Activated naive CD8-positive, alpha-beta T cell (primary cell): ENCODE measurements at regions not wholly inside any gene's neighbourhood (a gene's known extent, or its start where the extent isn't known, plus 50 kb on each side); places are given as distances from the start of the nearest gene placed in this dataset.

ENCODE experiments used
- H3K27ac Mint-ChIP-seq: one replicate; pipeline ENCODE4 v1.8.0; 2021; ENCODE audit warnings: mixed read lengths
- H3K27me3 Mint-ChIP-seq: one replicate; pipeline ENCODE4 v1.8.0; 2021; ENCODE audit warnings: mixed read lengths
- H3K36me3 Mint-ChIP-seq: one replicate; pipeline ENCODE4 v1.8.0; 2021; ENCODE audit warnings: mixed read lengths
- H3K4me1 Mint-ChIP-seq: one replicate; pipeline ENCODE4 v1.8.0; 2021; ENCODE audit warnings: low read depth, mixed read lengths
- H3K4me3 Mint-ChIP-seq: one replicate; pipeline ENCODE4 v1.8.0; 2021; ENCODE audit warnings: mild to moderate bottlenecking, mixed read lengths
- H3K9me3 Mint-ChIP-seq: one replicate; pipeline ENCODE4 v1.8.0; 2021; ENCODE audit warnings: low read depth, mixed read lengths

- Mint-ChIP-seq H3K27ac (no peak overlapping the region), H3K27me3 (peaks cover 6% of the 10 kb centered on the region), H3K9me3 (no peaks in the 10 kb centered on the region), H3K4me3 (no peak overlapping the region), H3K4me1 (no peaks in the 10 kb centered on the region), H3K36me3 (no peaks in the 10 kb centered on the region)
These were observed 63.6 kb downstream of the NUDT12 start for GRCh38 chr5:103498800-103499551.

DNA sequence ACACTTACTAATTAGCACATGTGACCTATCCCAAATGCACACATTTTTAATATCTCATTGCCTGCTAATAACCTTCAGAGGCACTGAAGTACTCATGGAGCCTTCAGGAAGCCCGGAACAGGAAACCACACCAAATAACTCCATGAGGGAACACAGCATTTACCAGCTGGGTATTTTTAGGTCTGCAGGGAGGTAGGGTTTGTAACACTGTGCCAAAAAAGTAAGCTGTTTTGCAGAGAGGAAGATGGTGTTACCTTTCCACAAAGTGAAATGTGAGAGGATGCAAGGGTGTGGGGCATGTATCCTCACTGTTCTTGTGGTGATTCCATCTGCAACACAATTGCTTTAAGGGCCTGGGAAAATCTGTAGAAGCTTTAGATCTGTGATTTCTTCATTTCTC, 64.4 kb downstream of the NUDT12 start:
- H3K27ac Mint-ChIP-seq = no peak overlapping the region
- no peaks in the 10 kb centered on the region for H3K9me3 Mint-ChIP-seq
- H3K4me1 Mint-ChIP-seq = no peaks in the 10 kb centered on the region
- H3K27me3 Mint-ChIP-seq = peaks cover 8% of the 10 kb centered on the region
- no peaks in the 10 kb centered on the region for H3K36me3 Mint-ChIP-seq
- no peak overlapping the region for H3K4me3 Mint-ChIP-seq

- H3K27me3 Mint-ChIP-seq = peaks cover 8% of the 10 kb centered on the region
- H3K36me3 Mint-ChIP-seq = no peaks in the 10 kb centered on the region
- no peaks in the 10 kb centered on the region for H3K4me1 Mint-ChIP-seq
- H3K27ac Mint-ChIP-seq = no peak overlapping the region
- H3K4me3 Mint-ChIP-seq = no peak overlapping the region
- H3K9me3 Mint-ChIP-seq = no peaks in the 10 kb centered on the region
These were observed 64.8 kb downstream of the NUDT12 start for GRCh38 chr5:103497781-103498180.

DNA sequence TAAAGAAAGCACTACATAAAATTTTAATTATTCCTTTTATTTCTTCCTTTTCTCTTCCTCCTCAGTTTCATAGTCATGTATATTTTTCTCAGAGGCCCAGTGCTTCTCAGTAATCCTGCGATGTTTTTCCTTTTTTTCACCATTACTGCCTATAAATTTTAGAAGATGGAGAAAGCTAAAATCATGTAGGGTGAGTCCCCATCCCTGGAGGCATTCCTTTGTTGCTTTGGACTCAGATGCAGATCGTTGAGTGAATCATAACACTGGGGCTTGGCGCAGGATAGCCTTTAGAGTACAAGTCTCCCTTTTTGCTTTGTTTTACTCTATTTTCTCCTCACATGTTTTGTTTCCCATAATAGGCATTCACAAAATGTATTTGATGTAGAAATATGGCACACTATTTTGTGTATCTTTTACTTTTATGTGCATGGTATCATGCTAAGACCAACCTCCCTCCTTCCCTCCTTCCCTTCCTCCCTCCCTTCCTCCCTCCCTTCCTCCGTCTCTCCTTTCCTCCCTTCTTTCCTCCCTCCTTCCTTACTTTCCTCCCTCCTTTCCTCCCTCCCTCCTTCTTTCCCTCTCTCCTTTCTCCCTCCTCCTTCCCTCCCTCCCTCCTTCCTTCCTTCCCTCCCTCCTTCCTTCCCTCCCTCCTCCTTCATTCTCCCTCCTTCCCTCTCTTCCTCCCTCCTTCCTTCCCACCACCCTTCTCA, 72.4 kb downstream of the NUDT12 start:
- Mint-ChIP-seq H3K27ac (no peak overlapping the region), H3K9me3 (no peaks in the 10 kb centered on the region), H3K36me3 (no peaks in the 10 kb centered on the region)

DNA sequence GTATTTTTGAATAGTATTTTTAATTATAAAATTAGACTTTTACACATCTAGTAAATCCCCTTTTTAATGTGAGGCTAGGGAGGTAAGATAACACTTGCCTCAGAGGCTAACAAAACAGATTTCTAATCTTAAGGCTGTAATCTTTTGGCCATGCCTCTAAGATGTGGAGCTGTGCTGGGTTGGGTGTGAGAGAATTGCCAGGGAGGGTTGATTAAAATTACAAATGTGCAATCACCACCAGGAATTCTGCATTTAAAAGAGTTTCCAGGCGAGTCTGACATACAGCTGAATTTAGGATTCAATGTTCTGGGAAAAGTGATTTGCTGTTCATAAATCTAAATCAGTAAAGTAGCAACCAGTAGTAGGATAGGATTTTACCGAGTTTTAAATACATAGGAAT, 73.3 kb downstream of the NUDT12 start:
- H3K4me1 Mint-ChIP-seq = no peaks in the 10 kb centered on the region
- no peaks in the 10 kb centered on the region for H3K9me3 Mint-ChIP-seq
- H3K27me3 Mint-ChIP-seq = peaks cover 2% of the 10 kb centered on the region
- no peaks in the 10 kb centered on the region for H3K36me3 Mint-ChIP-seq
- H3K27ac Mint-ChIP-seq = no peak overlapping the region
- no peak overlapping the region for H3K4me3 Mint-ChIP-seq

More for the DNA sequence above, 72.4 kb downstream of the NUDT12 start:
- Mint-ChIP-seq H3K4me3 (no peak overlapping the region), H3K27me3 (peaks cover 2% of the 10 kb centered on the region), H3K4me1 (no peaks in the 10 kb centered on the region)

DNA sequence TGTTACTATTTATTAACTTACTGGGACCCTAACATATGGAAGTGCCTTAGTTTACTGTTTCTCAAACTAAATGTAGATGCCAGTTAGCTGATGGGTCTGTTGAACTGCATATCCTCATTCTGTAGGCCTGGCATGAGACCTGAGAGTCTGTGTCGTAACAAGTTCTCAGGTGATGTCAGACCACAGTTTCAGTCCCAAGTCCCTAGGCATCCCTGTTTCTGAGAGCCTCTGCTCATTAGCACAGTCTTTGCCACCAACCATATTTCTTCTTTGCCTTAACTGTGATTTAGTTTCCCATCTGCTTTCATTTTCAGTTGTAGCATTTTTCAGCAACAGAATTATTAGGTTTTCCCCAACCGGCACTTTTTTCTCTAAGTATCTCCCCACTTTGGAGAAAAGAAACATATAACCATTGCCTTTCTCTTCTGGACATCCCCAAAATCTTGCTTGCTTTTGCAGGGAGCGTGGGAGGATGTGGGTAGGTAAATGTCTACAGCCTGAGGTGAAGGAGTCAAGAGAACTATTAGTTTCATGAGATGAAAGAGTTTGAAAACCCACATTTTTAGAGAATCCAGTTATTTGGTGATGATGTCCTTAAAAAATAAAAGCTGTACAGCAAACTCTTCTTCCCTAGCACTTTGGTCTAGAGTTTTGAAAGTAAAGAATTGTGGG, 74.6 kb downstream of the NUDT12 start:
- H3K4me1 Mint-ChIP-seq = no peaks in the 10 kb centered on the region
- H3K27ac Mint-ChIP-seq = no peak overlapping the region
- H3K9me3 Mint-ChIP-seq = no peaks in the 10 kb centered on the region
- peaks cover 1% of the 10 kb centered on the region for H3K27me3 Mint-ChIP-seq
- H3K4me3 Mint-ChIP-seq = no peak overlapping the region
- H3K36me3 Mint-ChIP-seq = no peaks in the 10 kb centered on the region

GRCh38 chr5:103487218-103487617, 75.4 kb downstream of the NUDT12 start:
- H3K4me3 Mint-ChIP-seq = no peak overlapping the region
- H3K36me3 Mint-ChIP-seq = no peaks in the 10 kb centered on the region
- no peak overlapping the region for H3K27ac Mint-ChIP-seq
- H3K27me3 Mint-ChIP-seq = peaks cover 1% of the 10 kb centered on the region
- no peaks in the 10 kb centered on the region for H3K9me3 Mint-ChIP-seq
- H3K4me1 Mint-ChIP-seq = no peaks in the 10 kb centered on the region

DNA sequence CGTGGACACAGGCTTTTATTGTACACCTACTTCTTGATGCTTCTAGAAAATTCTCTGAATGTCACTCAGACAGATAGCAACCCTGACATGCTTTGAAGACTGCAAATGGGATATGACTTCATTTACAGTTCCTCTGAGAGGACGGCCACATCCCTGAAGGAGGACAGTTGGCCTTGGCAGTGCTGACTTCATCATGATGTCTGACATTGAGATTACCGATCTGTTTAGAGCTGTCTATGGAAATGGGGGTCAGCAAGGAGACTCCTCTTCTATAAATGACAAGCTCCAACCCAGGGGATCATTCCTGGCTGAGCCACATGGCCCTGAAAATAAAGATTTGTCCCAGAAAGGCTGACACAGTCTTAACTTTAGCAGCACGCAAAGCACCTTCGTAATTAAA, 75.8 kb downstream of the NUDT12 start:
- H3K4me1 Mint-ChIP-seq = no peaks in the 10 kb centered on the region
- H3K27me3 Mint-ChIP-seq = peaks cover 1% of the 10 kb centered on the region
- no peaks in the 10 kb centered on the region for H3K9me3 Mint-ChIP-seq
- H3K36me3 Mint-ChIP-seq = no peaks in the 10 kb centered on the region
- no peak overlapping the region for H3K4me3 Mint-ChIP-seq
- H3K27ac Mint-ChIP-seq = no peak overlapping the region

- Mint-ChIP-seq H3K4me1 (no peaks in the 10 kb centered on the region), H3K36me3 (no peaks in the 10 kb centered on the region), H3K27me3 (peaks cover 1% of the 10 kb centered on the region), H3K4me3 (no peak overlapping the region), H3K27ac (no peak overlapping the region), H3K9me3 (no peaks in the 10 kb centered on the region)
These were observed 82.3 kb downstream of the NUDT12 start for GRCh38 chr5:103480246-103480645.

- H3K4me3 Mint-ChIP-seq = no peak overlapping the region
These were observed 84.9 kb downstream of the NUDT12 start for GRCh38 chr5:103477678-103478077.

DNA sequence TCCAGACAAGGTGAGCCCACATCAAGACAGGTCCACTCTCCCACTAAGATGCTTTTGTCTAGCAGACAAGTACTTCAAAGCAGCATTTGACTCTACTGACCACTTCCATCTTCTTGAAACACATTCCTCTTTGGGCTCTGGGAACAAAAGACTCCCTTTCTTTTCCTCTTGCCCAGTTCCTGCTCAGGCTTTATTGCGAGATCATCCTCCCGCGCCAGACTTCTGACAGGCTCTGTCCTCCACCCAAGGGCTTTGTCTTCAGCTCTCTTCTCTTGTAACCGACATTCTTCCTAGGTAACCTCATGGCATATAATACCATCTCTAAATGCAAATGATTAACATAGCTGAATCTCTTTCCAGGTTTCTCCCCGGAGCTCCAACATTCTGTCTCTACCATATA, 85.8 kb downstream of the NUDT12 start:
- Mint-ChIP-seq H3K9me3 (no peaks in the 10 kb centered on the region), H3K36me3 (no peaks in the 10 kb centered on the region), H3K27ac (no peak overlapping the region), H3K4me1 (no peaks in the 10 kb centered on the region), H3K27me3 (no peaks in the 10 kb centered on the region), H3K4me3 (no peak overlapping the region)

More at GRCh38 chr5:103477678-103478077, 84.9 kb downstream of the NUDT12 start:
- Mint-ChIP-seq H3K36me3 (no peaks in the 10 kb centered on the region), H3K4me1 (no peaks in the 10 kb centered on the region), H3K9me3 (no peaks in the 10 kb centered on the region), H3K27me3 (no peaks in the 10 kb centered on the region), H3K27ac (no peak overlapping the region)

- Mint-ChIP-seq H3K27me3 (no peaks in the 10 kb centered on the region), H3K36me3 (no peaks in the 10 kb centered on the region), H3K4me1 (no peaks in the 10 kb centered on the region)
These were observed 86.9 kb downstream of the NUDT12 start for GRCh38 chr5:103475629-103476240.

DNA sequence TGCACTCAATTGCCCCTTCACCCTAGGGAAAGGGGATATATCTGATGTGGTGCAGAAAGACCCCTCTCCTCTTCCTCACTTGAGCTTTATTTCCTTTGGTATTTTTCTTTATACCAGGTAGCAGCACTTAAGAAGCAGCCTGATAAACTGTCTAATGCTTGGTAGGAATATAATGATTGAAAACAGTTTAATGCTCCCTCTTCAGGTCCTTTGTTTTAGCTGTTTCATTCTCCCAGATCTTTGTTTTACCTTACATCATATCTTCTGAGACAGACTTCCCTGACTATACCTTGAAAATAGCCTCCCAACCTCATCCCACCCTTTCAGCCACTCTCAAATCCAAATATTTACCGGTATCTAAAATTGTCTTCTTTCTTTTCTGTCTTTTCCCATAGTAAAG, 87.9 kb downstream of the NUDT12 start:
- H3K27me3 Mint-ChIP-seq = no peaks in the 10 kb centered on the region
- H3K27ac Mint-ChIP-seq = no peak overlapping the region
- no peaks in the 10 kb centered on the region for H3K9me3 Mint-ChIP-seq
- H3K4me3 Mint-ChIP-seq = no peak overlapping the region
- H3K36me3 Mint-ChIP-seq = no peaks in the 10 kb centered on the region
- H3K4me1 Mint-ChIP-seq = no peaks in the 10 kb centered on the region

More at GRCh38 chr5:103475629-103476240, 86.9 kb downstream of the NUDT12 start:
- Mint-ChIP-seq H3K9me3 (no peaks in the 10 kb centered on the region), H3K4me3 (no peak overlapping the region), H3K27ac (no peak overlapping the region)

DNA sequence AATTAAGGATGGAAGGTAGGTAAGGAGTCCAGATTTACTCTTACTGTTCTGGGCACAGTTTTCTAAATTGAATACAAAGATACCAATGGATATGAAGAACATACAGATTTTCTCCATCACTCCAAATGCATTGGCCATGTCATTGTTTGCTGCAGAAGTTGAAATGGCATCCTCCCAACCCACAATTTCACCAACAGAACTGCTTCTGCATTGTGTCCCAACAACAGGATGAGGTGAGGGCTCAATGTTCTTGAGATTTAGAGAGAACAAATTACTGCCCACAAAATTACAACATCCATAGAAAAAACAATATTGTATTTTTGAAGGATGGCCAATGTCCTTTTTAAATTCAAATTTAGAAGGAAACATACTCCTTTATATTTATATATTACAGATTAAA, 88.9 kb downstream of the NUDT12 start:
- no peak overlapping the region for H3K4me3 Mint-ChIP-seq
- no peaks in the 10 kb centered on the region for H3K9me3 Mint-ChIP-seq
- no peak overlapping the region for H3K27ac Mint-ChIP-seq
- H3K4me1 Mint-ChIP-seq = no peaks in the 10 kb centered on the region
- no peaks in the 10 kb centered on the region for H3K27me3 Mint-ChIP-seq
- no peaks in the 10 kb centered on the region for H3K36me3 Mint-ChIP-seq

DNA sequence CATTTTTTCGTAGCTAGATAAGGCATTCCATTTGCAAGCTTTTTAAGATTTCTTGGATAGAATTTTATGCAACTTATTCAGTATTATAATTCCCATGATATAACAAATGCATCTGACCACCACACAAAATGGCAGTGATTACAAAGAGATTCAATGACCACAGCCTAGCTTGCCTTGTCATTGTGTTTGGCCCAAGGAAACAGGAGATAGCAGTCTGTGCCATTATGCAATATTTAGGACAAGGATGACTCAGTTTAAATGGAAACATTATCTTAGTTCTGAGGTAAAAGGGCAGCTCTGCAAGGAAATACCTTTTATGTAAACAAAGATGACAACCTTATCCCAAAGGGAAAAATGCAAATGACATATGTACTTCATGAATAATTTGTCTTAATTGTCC, 89.8 kb downstream of the NUDT12 start:
- no peaks in the 10 kb centered on the region for H3K4me1 Mint-ChIP-seq
- H3K27ac Mint-ChIP-seq = no peak overlapping the region
- no peaks in the 10 kb centered on the region for H3K9me3 Mint-ChIP-seq
- no peaks in the 10 kb centered on the region for H3K27me3 Mint-ChIP-seq
- H3K4me3 Mint-ChIP-seq = no peak overlapping the region
- H3K36me3 Mint-ChIP-seq = no peaks in the 10 kb centered on the region
